ENCODE measurements at regions not wholly inside any gene's neighbourhood (a gene's known extent, or its start where the extent isn't known, plus 50 kb on each side); places are given as distances from the start of the nearest gene placed in this dataset.

DNA sequence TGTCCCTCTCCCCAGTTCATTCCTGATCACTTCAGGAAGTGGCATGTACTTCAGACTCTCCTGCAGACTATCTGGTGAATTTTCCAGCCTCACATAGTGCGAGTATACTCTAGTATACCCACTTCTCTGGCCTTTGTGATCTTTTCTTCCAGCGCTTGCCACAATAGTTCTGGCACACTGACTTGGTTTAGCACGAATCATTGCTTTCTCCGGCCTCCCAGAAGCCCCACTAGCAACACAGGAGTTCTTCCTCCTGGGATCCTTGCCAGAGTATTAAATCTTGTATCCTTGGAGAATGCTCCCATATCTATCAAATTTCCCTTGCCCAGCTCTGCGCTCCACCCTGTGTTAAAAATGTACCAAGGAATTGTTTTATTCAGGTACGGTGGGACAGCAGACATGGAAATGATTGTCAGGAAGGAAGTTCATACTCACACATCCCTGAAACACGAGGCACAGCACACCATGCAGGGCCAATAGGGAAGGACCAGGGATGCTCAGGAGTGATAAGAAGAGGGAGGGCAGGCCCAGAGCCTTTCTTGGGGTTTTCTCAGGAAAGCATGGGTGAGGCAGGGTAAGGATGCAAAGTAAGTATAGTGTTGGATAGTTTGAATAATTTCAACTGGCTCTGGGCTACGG, 136.7 kb downstream of the ADSS2 start:
- Histone ChIP-seq H3K36me3 (no peaks in the 10 kb centered on the region), H3K4me3 (no peak overlapping the region), H3K4me1 (no peaks in the 10 kb centered on the region), H3K27me3 (no peaks in the 10 kb centered on the region), H3K9me3 (no peaks in the 10 kb centered on the region), H3K27ac (peak overlapping the region in 1 of 4 donors; percentile 3)
- ATAC-seq: no peak
- 73 to 76% methylated on average over 7 to 8 of the region's 8 CpGs for WGBS, 2 donors (ENCODE audit: low coverage in 1 of 2)
- TF ChIP-seq EP300 (IDR thresholded peaks at IDR 0.05): no peak
- no peak for TF ChIP-seq POLR2AphosphoS5 (IDR thresholded peaks at IDR 0.05)
- TF ChIP-seq POLR2A (IDR thresholded peaks at IDR 0.05): no peak
- TF ChIP-seq CTCF (IDR thresholded peaks at IDR 0.05): no peak

GRCh38 chr1:244315996-244316395, 135.7 kb downstream of the ADSS2 start:
- H3K27me3 ChIP-seq: no peaks in the 10 kb centered on the region
- no peaks in the 10 kb centered on the region for H3K36me3 ChIP-seq
- no peaks in the 10 kb centered on the region for H3K9me3 ChIP-seq
- H3K27ac ChIP-seq: no peak overlapping the region
- no peaks in the 10 kb centered on the region for H3K4me1 ChIP-seq
- H3K4me3 ChIP-seq: no peak overlapping the region
- no peak for ATAC-seq
- WGBS, 2 donors (ENCODE audit: low coverage in 1 of 2): 92 to 95% methylated on average over 2 to 3 of the region's 4 CpGs
- TF ChIP-seq POLR2A (IDR thresholded peaks at IDR 0.05) (no peak), CTCF (IDR thresholded peaks at IDR 0.05) (no peak), POLR2AphosphoS5 (IDR thresholded peaks at IDR 0.05) (no peak), EP300 (IDR thresholded peaks at IDR 0.05) (no peak)

- H3K4me1 ChIP-seq: no peaks in the 10 kb centered on the region
- no peak for ATAC-seq
- no peak for TF ChIP-seq POLR2AphosphoS5 (IDR thresholded peaks at IDR 0.05)
- no peak for TF ChIP-seq EP300 (IDR thresholded peaks at IDR 0.05)
- TF ChIP-seq POLR2A (IDR thresholded peaks at IDR 0.05): no peak
- no peak for TF ChIP-seq CTCF (IDR thresholded peaks at IDR 0.05)
- H3K9me3 ChIP-seq: no peaks in the 10 kb centered on the region
- WGBS, 2 donors (ENCODE audit: low coverage in 1 of 2): 40 to 87% methylated on average over 3 to 5 of the region's 6 CpGs
- no peak overlapping the region for H3K27ac ChIP-seq
- no peaks in the 10 kb centered on the region for H3K27me3 ChIP-seq
- no peaks in the 10 kb centered on the region for H3K36me3 ChIP-seq
- no peak overlapping the region for H3K4me3 ChIP-seq
Observed at GRCh38 chr1:244316407-244316806, 135.3 kb downstream of the ADSS2 start.

GRCh38 chr1:244316986-244317655, 134.6 kb downstream of the ADSS2 start:
- no peak for ATAC-seq
- Histone ChIP-seq H3K9me3 (no peaks in the 10 kb centered on the region), H3K27ac (no peak overlapping the region), H3K27me3 (no peaks in the 10 kb centered on the region), H3K4me3 (no peak overlapping the region), H3K36me3 (no peaks in the 10 kb centered on the region), H3K4me1 (no peaks in the 10 kb centered on the region)
- TF ChIP-seq EP300 (IDR thresholded peaks at IDR 0.05) (no peak), POLR2AphosphoS5 (IDR thresholded peaks at IDR 0.05) (no peak), CTCF (IDR thresholded peaks at IDR 0.05) (no peak), POLR2A (IDR thresholded peaks at IDR 0.05) (no peak)
- WGBS, 2 donors (ENCODE audit: low coverage in 1 of 2): 59 to 60% methylated on average over 3 to 4 of the region's 8 CpGs

DNA sequence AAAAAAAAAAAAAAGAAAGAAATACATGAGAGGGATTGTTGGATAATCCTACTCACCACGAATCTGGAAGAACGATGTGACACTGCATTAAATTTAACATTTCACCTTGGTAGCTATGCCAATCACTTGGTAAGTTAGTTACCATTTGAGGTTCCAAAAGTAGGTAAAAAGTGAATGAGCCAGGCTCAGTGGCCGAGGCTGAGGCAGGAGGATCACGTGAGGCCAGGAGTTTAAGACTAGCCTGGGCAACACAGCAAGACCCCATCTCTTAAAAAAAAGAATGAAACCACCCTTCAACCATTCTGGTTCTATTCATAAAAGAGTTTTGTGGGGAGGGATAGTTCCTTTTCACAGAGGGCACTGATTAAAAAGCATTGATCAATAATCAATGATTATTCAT, 133.6 kb downstream of the ADSS2 start:
- H3K9me3 ChIP-seq: no peaks in the 10 kb centered on the region
- no peaks in the 10 kb centered on the region for H3K27me3 ChIP-seq
- H3K36me3 ChIP-seq: no peaks in the 10 kb centered on the region
- no peak overlapping the region for H3K27ac ChIP-seq
- no peak for TF ChIP-seq POLR2A (IDR thresholded peaks at IDR 0.05)
- no peak for ATAC-seq
- H3K4me1 ChIP-seq: peaks cover 0 to 8% (median 0%) of the 10 kb centered on the region in 3 donors
- 96 to 100% methylated on average over 4 of the region's 4 CpGs for WGBS, 2 donors (ENCODE audit: low coverage in 1 of 2)
- no peak overlapping the region for H3K4me3 ChIP-seq
